H1 (cell line): ENCODE measurements at regions not wholly inside any gene's neighbourhood (a gene's known extent, or its start where the extent isn't known, plus 50 kb on each side); places are given as distances from the start of the nearest gene placed in this dataset.

Experiments used
- BRCA1 ChIP-seq: IDR thresholded peaks from 2 replicates; pipeline ENCODE4 v1.6.1; 2012; ENCODE audit warnings: low read depth, low read length, improper control_type of control experiment
- CBX5 ChIP-seq: fragments of 300-800, 300-1000 bp; sonication (generic); IDR thresholded peaks from 2 replicates; pipeline ENCODE4 v1.7.1; 2016; ENCODE audit warnings: antibody characterized with exemption, low read length, low read depth
- CEBPB ChIP-seq: IDR thresholded peaks from 2 replicates; pipeline ENCODE4 v1.6.1; 2012; ENCODE audit warnings: low read depth, low read length
- CHD2 ChIP-seq: IDR thresholded peaks from 2 replicates; pipeline ENCODE4 v1.6.1; 2012; ENCODE audit warnings: low read length, improper control_type of control experiment
- CREB1 ChIP-seq: IDR thresholded peaks from 2 replicates; pipeline ENCODE4 v1.6.1; 2012; ENCODE audit warnings: inconsistent platforms
- CTCF ChIP-seq, 3 experiments: IDR thresholded peaks; 1 replicate in 2 of 3; 2 replicates in 1 of 3; pipeline versions ENCODE4 v1.5.1 to v1.6.1; 2011; ENCODE audit warnings: low read length in 3 of 3, mild to moderate bottlenecking in 3 of 3, inconsistent platforms in 2 of 3, low read depth in 1 of 3, moderate library complexity in 1 of 3; ENCODE audit not compliant: insufficient read depth in 1 of 3; ENCODE audit errors: control extremely low read depth in 1 of 3
- POLR2A ChIP-seq, 2 experiments: IDR thresholded peaks; 1 replicate in 1 of 2; 2 replicates in 1 of 2; pipeline ENCODE4 v1.6.1; 2011; ENCODE audit warnings: low read depth in 2 of 2, low read length in 2 of 2, mild to moderate bottlenecking in 2 of 2; ENCODE audit errors: control extremely low read depth in 1 of 2
- SIN3A ChIP-seq, 2 experiments: IDR thresholded peaks in 1 of 2; conservative IDR thresholded peaks in 1 of 2; 2 replicates each; pipeline ENCODE4 v1.6.1; 2011 to 2012; ENCODE audit warnings: low read length in 2 of 2, improper control_type of control experiment in 1 of 2, low read depth in 1 of 2, mild to moderate bottlenecking in 1 of 2
- SRF ChIP-seq: IDR thresholded peaks from 2 replicates; pipeline ENCODE4 v1.6.1; 2011; ENCODE audit warnings: mild to moderate bottlenecking, low read depth, low read length, moderate library complexity
- USF2 ChIP-seq: IDR thresholded peaks from 2 replicates; pipeline ENCODE4 v1.6.1; 2011; ENCODE audit warnings: low read length, improper control_type of control experiment
- ZNF274 ChIP-seq: IDR thresholded peaks from 2 replicates; pipeline ENCODE4 v1.7.0; 2012; ENCODE audit warnings: low read length, borderline replicate concordance; ENCODE audit errors: extremely low read depth

- TF ChIP-seq USF2 = no peak
- TF ChIP-seq POLR2A (IDR thresholded peaks at IDR 0.05; ENCODE audit: control extremely low read depth in 1 of 2, low read depth in 2 of 2, low read length in 2 of 2) = no peak
- TF ChIP-seq CTCF (IDR thresholded peaks at IDR 0.05; ENCODE audit: control extremely low read depth in 1 of 3, insufficient read depth in 1 of 3, low read depth in 1 of 3, low read length in 3 of 3) = no peak
- TF ChIP-seq CEBPB = no peak
- no peak for TF ChIP-seq BRCA1
- TF ChIP-seq SIN3A (conservative IDR thresholded peaks at IDR 0.05 in 1 of 2, IDR thresholded peaks at IDR 0.05 in 1 of 2; ENCODE audit: low read depth in 1 of 2, low read length in 2 of 2) = no peak
- TF ChIP-seq ZNF274 = no peak
- no peak for TF ChIP-seq CHD2
- TF ChIP-seq CREB1 = no peak
- no peak for TF ChIP-seq SRF
- no peak for TF ChIP-seq CBX5
Measured at GRCh38 chr12:94909663-94910062, 93.8 kb downstream of the NDUFA12 start.
